ENCODE measurements at regions not wholly inside any gene's neighbourhood (a gene's known extent, or its start where the extent isn't known, plus 50 kb on each side); places are given as distances from the start of the nearest gene placed in this dataset.
"Not testable (repeated sequence)": the region's sequence is repeated elsewhere in the genome, so short reads cannot be mapped to it uniquely, and the experiment has no call there.

- peak; percentile 60 for DNase-seq
- no peak overlapping the region for H3K27ac Mint-ChIP-seq
- peaks cover 9% of the 10 kb centered on the region for H3K27me3 Mint-ChIP-seq (ENCODE audit: low read depth)
- H3K4me1 Mint-ChIP-seq (ENCODE audit: low read depth), result no peaks in the 10 kb centered on the region
- H3K4me3 Mint-ChIP-seq, result no peak overlapping the region
- H3K36me3 Mint-ChIP-seq (ENCODE audit: low read depth), result no peaks in the 10 kb centered on the region
- peaks cover 8% of the 10 kb centered on the region for H3K9me3 Mint-ChIP-seq
- intact Hi-C loops (cut with micrococcal nuclease), result loop anchor here (10.0 kb wide), 2 partner anchors 113 to 253 kb away; no protein-coding TSS in a partner anchor
- CTCF ChIA-PET, result interaction anchor here (0.6 to 2.7 kb wide), 7 partner anchors 7 to 1528 kb away, joined by 3 to 11 read pairs (median 5); no protein-coding TSS in a partner anchor
These were observed 375.0 kb downstream of the TYW1 start for GRCh38 chr7:67371429-67372305.

- intact Hi-C loops (cut with micrococcal nuclease), result loop anchor here (10.0 kb wide), 2 partner anchors 111 to 251 kb away; no protein-coding TSS in a partner anchor
- not testable (repeated sequence) for H3K9me3 Mint-ChIP-seq; H3K27me3 Mint-ChIP-seq (ENCODE audit: low read depth); H3K36me3 Mint-ChIP-seq (ENCODE audit: low read depth); H3K4me1 Mint-ChIP-seq (ENCODE audit: low read depth); H3K4me3 Mint-ChIP-seq; H3K27ac Mint-ChIP-seq; DNase-seq
- CTCF ChIA-PET, result interaction anchor here (2.1 kb wide), 1 partner anchor 10 kb away, joined by 7 read pairs; no protein-coding TSS in a partner anchor
These were observed 376.8 kb downstream of the TYW1 start for GRCh38 chr7:67373389-67373788.

DNA sequence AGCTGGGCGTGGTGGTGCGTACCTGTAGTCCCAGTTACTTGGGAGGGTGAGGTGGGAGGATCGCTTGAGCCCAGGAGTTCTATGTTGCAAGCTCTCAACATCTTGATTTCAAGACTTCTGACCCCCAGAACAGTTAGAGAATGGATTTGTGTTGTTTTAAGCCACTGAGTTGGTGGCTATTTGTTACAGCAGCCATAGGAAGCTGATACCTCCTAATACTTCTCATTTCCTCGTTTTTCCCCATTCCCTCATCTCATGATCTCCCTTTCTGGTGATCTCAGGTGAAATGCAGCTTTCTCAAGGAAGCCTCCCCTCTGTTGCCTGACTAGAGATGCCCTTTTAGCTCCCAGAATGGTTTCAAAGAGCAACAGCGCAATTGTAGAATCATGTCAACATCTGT is 378.8 kb downstream of the TYW1 start:
- DNase-seq, result no peak
- Mint-ChIP-seq H3K36me3 (ENCODE audit: low read depth) (no peaks in the 10 kb centered on the region), H3K4me3 (no peak overlapping the region), H3K27ac (no peak overlapping the region), H3K4me1 (ENCODE audit: low read depth) (no peaks in the 10 kb centered on the region), H3K27me3 (ENCODE audit: low read depth) (peaks cover 9% of the 10 kb centered on the region), H3K9me3 (peaks cover 5% of the 10 kb centered on the region)
- CTCF ChIA-PET, result interaction anchor here (0.7 kb wide), 1 partner anchor 117 kb away, joined by 3 read pairs; no protein-coding TSS in a partner anchor
- intact Hi-C loops (cut with micrococcal nuclease), result loop anchor here (10.0 kb wide), 2 partner anchors 109 to 249 kb away; no protein-coding TSS in a partner anchor

DNA sequence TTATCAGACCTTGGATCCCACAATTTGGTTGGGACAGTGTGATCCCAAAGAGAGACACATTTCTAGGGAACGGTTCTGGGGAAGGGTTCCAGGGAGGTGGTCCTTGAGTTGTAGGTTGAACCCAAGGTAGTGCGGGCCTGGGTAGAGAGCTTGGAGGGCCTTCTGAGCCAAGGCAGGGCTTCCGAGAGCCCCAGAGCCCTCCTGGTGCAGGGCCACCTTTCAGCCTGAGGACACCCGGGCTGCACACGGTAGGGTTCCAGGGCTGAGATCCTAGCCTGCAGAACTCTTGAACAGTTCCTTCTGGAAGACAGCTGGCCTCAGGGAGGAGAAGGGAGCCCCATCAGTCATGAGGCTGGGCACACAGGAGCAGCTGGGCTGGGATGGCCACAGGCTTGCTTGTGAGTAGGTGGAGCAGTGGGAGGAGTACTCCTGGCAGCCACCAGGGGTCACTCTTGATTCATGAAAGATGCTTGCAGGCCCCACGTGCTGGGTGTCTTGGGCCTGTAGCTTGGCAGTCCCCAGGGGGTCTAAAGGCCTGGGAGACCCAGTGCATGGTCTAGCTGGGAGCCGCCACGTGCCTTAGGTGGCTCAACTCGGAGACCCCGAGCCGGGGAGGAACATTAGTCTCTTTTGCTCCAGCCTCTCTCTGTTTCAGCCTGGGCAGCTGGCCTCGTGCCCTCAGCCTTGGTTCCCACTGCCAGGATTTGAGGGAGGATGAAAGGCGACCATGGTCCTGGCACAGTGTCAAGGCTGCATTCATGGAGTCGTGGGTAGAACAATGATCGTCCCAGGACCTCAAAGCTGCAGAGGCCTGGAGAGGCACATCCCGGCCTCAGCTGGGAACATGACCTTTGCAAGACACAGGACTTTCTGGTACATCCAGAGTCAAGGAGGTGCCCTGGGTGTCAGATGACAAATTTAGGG is 381.6 kb downstream of the TYW1 start:
- Mint-ChIP-seq H3K4me3 (no peak overlapping the region), H3K9me3 (peaks cover 5% of the 10 kb centered on the region), H3K27me3 (ENCODE audit: low read depth) (peaks cover 2% of the 10 kb centered on the region), H3K36me3 (ENCODE audit: low read depth) (no peaks in the 10 kb centered on the region), H3K4me1 (ENCODE audit: low read depth) (no peaks in the 10 kb centered on the region), H3K27ac (no peak overlapping the region)
- CTCF ChIA-PET, result interaction anchor here (0.5 to 1.8 kb wide), 11 partner anchors 8 to 1909 kb away, joined by 3 to 6 read pairs (median 4); no protein-coding TSS in a partner anchor
- peak; percentile 72 for DNase-seq
- intact Hi-C loops (cut with micrococcal nuclease), result loop anchor here (10.0 kb wide), 2 partner anchors 107 to 247 kb away; no protein-coding TSS in a partner anchor

DNA sequence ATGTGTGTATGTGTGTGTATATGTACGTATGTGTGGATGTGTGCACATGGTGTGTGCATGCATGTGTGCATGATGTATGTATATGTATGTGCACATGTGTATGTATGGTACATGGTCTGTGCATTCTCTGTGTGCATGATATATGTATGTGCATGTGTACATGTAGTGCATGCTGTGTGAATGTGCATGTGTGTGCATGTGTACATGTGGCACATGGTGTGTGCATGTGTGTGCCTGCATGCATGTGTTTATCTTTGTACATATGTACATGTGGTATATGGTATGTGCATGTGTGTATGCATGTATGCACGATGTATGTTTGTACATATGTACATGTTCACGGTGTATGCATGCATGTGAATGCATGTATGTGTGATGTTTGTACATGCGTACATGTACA is 383.7 kb downstream of the TYW1 start:
- Mint-ChIP-seq H3K36me3 (ENCODE audit: low read depth) (no peaks in the 10 kb centered on the region), H3K27ac (no peak overlapping the region), H3K27me3 (ENCODE audit: low read depth) (no peaks in the 10 kb centered on the region), H3K9me3 (no peaks in the 10 kb centered on the region), H3K4me1 (ENCODE audit: low read depth) (no peaks in the 10 kb centered on the region), H3K4me3 (no peak overlapping the region)
- CTCF ChIA-PET, result no interaction called here
- intact Hi-C loops (cut with micrococcal nuclease), result no loop called here
- DNase-seq, result no peak

DNA sequence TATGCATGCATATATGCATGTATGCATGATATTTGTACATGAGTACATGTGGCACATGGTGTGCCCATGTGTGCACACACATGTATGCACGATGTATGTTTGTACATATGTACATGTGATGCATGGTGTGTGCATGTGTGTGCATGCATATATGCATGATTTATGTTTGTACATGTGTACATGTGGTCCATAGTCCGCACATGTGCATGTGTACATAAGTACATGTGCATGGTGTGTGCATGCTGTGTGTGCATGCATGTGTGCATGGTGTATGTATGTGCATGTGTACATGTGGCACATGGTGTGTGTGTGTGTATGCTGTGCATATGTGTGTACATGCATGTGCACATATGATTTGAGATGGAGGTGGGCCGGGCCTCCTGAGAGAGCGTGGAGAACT is 384.2 kb downstream of the TYW1 start:
- Mint-ChIP-seq H3K9me3 (no peaks in the 10 kb centered on the region), H3K4me3 (no peak overlapping the region), H3K4me1 (ENCODE audit: low read depth) (no peaks in the 10 kb centered on the region), H3K36me3 (ENCODE audit: low read depth) (no peaks in the 10 kb centered on the region), H3K27ac (no peak overlapping the region), H3K27me3 (ENCODE audit: low read depth) (no peaks in the 10 kb centered on the region)
- no peak for DNase-seq
- CTCF ChIA-PET, result interaction anchor here (1.0 kb wide), 1 partner anchor 9 kb away, joined by 5 read pairs; no protein-coding TSS in a partner anchor
- intact Hi-C loops (cut with micrococcal nuclease), result no loop called here

- DNase-seq, result no peak
- CTCF ChIA-PET, result interaction anchor here (0.6 to 1.2 kb wide), 3 partner anchors 10 to 1294 kb away, joined by 3 to 4 read pairs (median 3); no protein-coding TSS in a partner anchor
- no peaks in the 10 kb centered on the region for H3K4me1 Mint-ChIP-seq (ENCODE audit: low read depth)
- intact Hi-C loops (cut with micrococcal nuclease), result no loop called here
- H3K36me3 Mint-ChIP-seq (ENCODE audit: low read depth), result no peaks in the 10 kb centered on the region
- H3K4me3 Mint-ChIP-seq, result no peak overlapping the region
- no peaks in the 10 kb centered on the region for H3K27me3 Mint-ChIP-seq (ENCODE audit: low read depth)
- H3K9me3 Mint-ChIP-seq, result no peaks in the 10 kb centered on the region
- H3K27ac Mint-ChIP-seq, result no peak overlapping the region
These were observed 391.2 kb downstream of the TYW1 start for GRCh38 chr7:67387851-67388250.

- H3K27me3 Mint-ChIP-seq (ENCODE audit: low read depth), result no peaks in the 10 kb centered on the region
- H3K4me1 Mint-ChIP-seq (ENCODE audit: low read depth), result no peaks in the 10 kb centered on the region
- no peak overlapping the region for H3K4me3 Mint-ChIP-seq
- intact Hi-C loops (cut with micrococcal nuclease), result no loop called here
- H3K9me3 Mint-ChIP-seq, result no peaks in the 10 kb centered on the region
- no peak for DNase-seq
- CTCF ChIA-PET, result no interaction called here
- H3K27ac Mint-ChIP-seq, result no peak overlapping the region
- H3K36me3 Mint-ChIP-seq (ENCODE audit: low read depth), result no peaks in the 10 kb centered on the region
These were observed 394.5 kb downstream of the TYW1 start for GRCh38 chr7:67391168-67391567.

- Mint-ChIP-seq H3K4me3 (no peak overlapping the region), H3K27ac (no peak overlapping the region), H3K4me1 (ENCODE audit: low read depth) (no peaks in the 10 kb centered on the region), H3K36me3 (ENCODE audit: low read depth) (no peaks in the 10 kb centered on the region), H3K27me3 (ENCODE audit: low read depth) (no peaks in the 10 kb centered on the region), H3K9me3 (peaks cover 4% of the 10 kb centered on the region)
- CTCF ChIA-PET, result interaction anchor here (1.6 kb wide), 1 partner anchor 21 kb away, joined by 7 read pairs; no protein-coding TSS in a partner anchor
- intact Hi-C loops (cut with micrococcal nuclease), result no loop called here
- DNase-seq, result no peak
These were observed 396.2 kb downstream of the TYW1 start for GRCh38 chr7:67392596-67393438.

- H3K9me3 Mint-ChIP-seq, result peaks cover 7% of the 10 kb centered on the region
- no peak overlapping the region for H3K4me3 Mint-ChIP-seq
- H3K27me3 Mint-ChIP-seq (ENCODE audit: low read depth), result no peaks in the 10 kb centered on the region
- DNase-seq, result no peak
- CTCF ChIA-PET, result interaction anchor here (1.6 kb wide), 1 partner anchor 22 kb away, joined by 7 read pairs; no protein-coding TSS in a partner anchor
- H3K27ac Mint-ChIP-seq, result no peak overlapping the region
- H3K4me1 Mint-ChIP-seq (ENCODE audit: low read depth), result no peaks in the 10 kb centered on the region
- no peaks in the 10 kb centered on the region for H3K36me3 Mint-ChIP-seq (ENCODE audit: low read depth)
- intact Hi-C loops (cut with micrococcal nuclease), result no loop called here
These were observed 397.3 kb downstream of the TYW1 start for GRCh38 chr7:67393903-67394302.

DNA sequence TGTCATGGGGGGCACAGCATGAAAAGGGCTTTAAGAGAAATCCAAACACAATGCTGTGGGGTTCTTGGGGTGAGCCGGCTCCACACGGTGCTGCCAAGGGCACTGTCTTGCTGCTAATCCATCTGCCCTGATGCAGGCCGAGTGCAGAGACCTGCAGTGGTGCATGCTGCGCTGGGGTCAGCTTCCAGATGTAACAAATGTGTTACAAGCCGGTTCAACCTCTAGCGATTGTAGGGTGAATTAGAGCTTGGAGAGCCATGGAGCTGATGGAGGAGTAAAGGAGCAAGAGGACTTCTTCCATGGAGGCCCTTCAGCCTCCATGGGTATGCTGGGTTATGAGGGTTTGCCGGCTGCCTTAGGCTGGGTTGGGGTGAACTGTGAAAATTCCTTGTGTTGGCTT is 402.3 kb downstream of the TYW1 start:
- no peak overlapping the region for H3K27ac Mint-ChIP-seq
- intact Hi-C loops (cut with micrococcal nuclease), result no loop called here
- no peak for DNase-seq
- H3K4me3 Mint-ChIP-seq, result no peak overlapping the region
- H3K4me1 Mint-ChIP-seq (ENCODE audit: low read depth), result no peaks in the 10 kb centered on the region
- H3K9me3 Mint-ChIP-seq, result peaks cover 8% of the 10 kb centered on the region
- no peaks in the 10 kb centered on the region for H3K27me3 Mint-ChIP-seq (ENCODE audit: low read depth)
- CTCF ChIA-PET, result no interaction called here
- no peaks in the 10 kb centered on the region for H3K36me3 Mint-ChIP-seq (ENCODE audit: low read depth)

All from activated naive CD4-positive, alpha-beta T cell treated with anti-CD3 and anti-CD28 coated beads for 36 hours (primary cell).